ENCODE measurements at regions not wholly inside any gene's neighbourhood (a gene's known extent, or its start where the extent isn't known, plus 50 kb on each side); places are given as distances from the start of the nearest gene placed in this dataset.

DNA sequence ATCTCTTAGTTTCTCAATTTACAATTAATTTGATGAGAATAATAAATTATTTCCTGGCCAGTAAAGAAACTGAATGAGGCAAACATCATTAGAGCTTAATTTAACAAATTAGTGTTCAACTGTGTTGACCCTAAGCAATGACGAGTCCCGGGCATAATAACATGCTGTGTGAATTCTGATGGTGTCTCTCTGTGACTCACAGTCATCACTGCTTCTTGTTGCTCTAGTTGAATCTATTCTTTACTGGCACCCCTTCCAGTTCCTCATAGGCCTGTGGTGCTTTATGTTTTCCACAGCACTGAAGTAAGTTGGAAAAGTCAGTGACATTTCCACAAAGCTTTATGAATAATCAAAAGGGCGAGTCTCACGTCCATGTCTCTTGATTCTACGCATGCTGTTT, 57.7 kb upstream of the SLC7A11 start:
- no peak for DNase-seq

DNA sequence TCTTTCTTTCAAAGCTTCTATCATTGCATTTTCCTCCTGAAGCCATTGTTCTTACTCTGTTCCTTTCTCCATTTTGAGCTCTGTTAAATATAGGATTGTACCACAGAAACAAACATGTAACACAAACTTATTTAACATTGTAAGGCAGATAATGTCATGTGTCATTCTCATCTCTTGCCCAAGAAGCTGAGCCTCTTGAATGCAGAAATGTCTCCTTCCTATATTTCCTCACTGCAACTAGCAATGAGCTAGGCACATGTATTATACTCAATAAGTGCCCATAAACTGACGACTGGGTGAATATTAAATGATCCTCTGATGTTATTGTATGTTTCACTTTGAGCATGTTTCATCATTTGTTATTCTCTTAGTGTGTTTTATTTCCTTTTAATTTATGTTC, 56.7 kb upstream of the SLC7A11 start:
- DNase-seq: no peak

DNA sequence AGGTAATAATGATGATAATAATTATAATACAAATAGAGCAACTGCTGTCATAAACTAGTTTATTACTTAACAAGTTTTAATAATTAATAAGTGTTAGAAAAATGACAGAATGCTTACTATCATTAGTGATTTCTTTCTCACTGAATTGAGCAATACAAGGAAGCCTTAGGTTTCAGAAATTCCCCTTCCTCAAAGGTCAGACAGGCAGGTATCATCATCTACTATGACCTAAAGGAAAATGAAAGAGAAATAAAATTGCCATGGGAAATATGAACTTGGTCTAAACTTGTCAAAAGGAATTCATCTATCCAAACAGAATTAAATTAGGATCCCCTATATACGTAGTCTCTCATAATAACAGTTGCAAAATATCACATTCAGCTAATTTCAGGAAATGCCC, 56.3 kb upstream of the SLC7A11 start:
- no peak for DNase-seq

DNA sequence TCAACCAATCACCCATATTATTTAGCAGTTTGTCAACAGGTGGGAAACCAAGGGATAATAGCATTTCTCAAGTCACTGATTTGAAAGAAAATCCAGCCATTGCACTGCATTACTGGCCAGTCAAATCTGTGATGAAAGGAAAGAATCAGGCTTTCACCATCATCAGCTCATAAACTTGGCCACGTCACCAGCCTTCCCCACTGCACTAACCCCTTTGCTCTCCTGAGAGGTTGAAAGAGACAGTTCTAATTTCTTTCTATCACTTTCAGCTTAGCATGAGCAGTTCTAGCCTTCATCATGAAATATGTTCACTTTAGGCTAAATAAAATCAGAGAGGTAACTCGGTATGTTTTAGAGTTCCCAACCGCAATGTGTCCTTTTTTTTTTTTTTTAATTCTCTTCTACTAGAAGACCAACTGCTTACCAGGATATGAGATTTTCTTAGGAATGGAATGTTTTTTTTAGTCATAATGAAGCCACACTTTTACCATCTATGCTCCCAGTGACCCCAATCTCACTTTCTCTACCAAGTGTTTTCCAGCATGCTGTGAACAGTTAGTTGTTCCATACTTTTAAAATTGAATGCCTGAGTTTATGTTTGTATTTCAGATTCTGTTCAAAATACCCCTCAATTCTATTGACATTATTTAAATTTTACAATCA, 55.7 kb upstream of the SLC7A11 start:
- no peak for DNase-seq

DNA sequence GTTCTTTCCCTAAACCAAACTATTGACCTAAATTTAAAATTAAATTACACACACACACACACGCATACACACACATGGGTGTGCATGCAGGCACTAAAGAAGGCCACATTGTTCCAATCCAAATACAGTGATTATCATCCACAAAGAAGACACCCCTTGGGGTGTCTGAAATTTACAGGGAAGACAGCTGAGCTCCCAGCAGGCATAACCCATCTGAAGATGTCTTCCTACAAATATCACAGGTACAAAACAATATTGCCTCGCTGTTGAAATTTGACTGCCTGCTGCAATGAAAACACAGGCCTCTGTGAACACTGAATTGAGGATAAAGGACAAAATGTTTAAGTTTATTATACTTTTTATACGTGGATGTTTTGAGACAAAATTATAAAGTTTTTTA, 50.2 kb upstream of the SLC7A11 start:
- no peak for DNase-seq
